DOHH2 (cell line): ENCODE measurements at regions not wholly inside any gene's neighbourhood (a gene's known extent, or its start where the extent isn't known, plus 50 kb on each side); places are given as distances from the start of the nearest gene placed in this dataset.

ENCODE experiments used
- H3F3A ChIP-seq: fragments of 200-600 bp; sonication (generic), shearing (Covaris generic); 2 replicates; pipeline ENCODE4 v1.6.0; 2016; ENCODE audit warnings: antibody characterized with exemption, mild to moderate bottlenecking; ENCODE audit not compliant: control insufficient read depth, insufficient read depth
- H3K27ac ChIP-seq: fragments of 200-600 bp; sonication (generic); 2 replicates; pipeline ENCODE4 v1.5.1; 2014; ENCODE audit warnings: low read depth, mild to moderate bottlenecking, low read length, moderate library complexity
- H3K27me3 ChIP-seq: fragments of 200-600 bp; sonication (generic); 2 replicates; pipeline ENCODE4 v1.6.1; 2014; ENCODE audit warnings: mild to moderate bottlenecking, low read length, mixed read lengths; ENCODE audit not compliant: control insufficient read depth
- H3K36me3 ChIP-seq: fragments of 200-600 bp; sonication (generic); 2 replicates; pipeline ENCODE4 v1.6.1; 2014; ENCODE audit warnings: mild to moderate bottlenecking, low read length, moderate library complexity, mixed read lengths; ENCODE audit not compliant: control insufficient read depth
- H3K4me1 ChIP-seq: fragments of 200-600 bp; sonication (generic); 2 replicates; pipeline ENCODE4 v1.6.1; 2014; ENCODE audit warnings: mild to moderate bottlenecking, low read length, mixed read lengths; ENCODE audit not compliant: control insufficient read depth
- H3K4me2 ChIP-seq: fragments of 200-600 bp; sonication (generic); 2 replicates; pipeline ENCODE4 v1.6.0; 2014; ENCODE audit warnings: mild to moderate bottlenecking, low read length, moderate library complexity
- H3K4me3 ChIP-seq: fragments of 200-600 bp; sonication (generic); 2 replicates; pipeline ENCODE4 v1.5.1; 2014; ENCODE audit warnings: mild to moderate bottlenecking, low read length, mixed read lengths
- H3K79me2 ChIP-seq: fragments of 200-600 bp; sonication (generic); 2 replicates; pipeline ENCODE4 v1.6.1; 2014; ENCODE audit warnings: mild to moderate bottlenecking, low read length, mixed read lengths; ENCODE audit not compliant: control insufficient read depth
- H3K9me2 ChIP-seq: fragments of 200-600 bp; sonication (generic); replicated peaks from 2 replicates; pipeline ENCODE4 v1.6.1; 2014; ENCODE audit warnings: mild to moderate bottlenecking, low read length, mixed read lengths; ENCODE audit not compliant: control insufficient read depth
- H3K9me3 ChIP-seq: fragments of 200-600 bp; sonication (generic); 2 replicates; pipeline ENCODE4 v1.6.1; 2014; ENCODE audit warnings: antibody characterized with exemption, low read length, mixed read lengths; ENCODE audit not compliant: control insufficient read depth, insufficient read depth
- H4K20me1 ChIP-seq: fragments of 200-600 bp; sonication (generic); 2 replicates; pipeline ENCODE4 v1.6.0; 2014; ENCODE audit warnings: low read depth, mild to moderate bottlenecking, antibody characterized with exemption, low read length, moderate library complexity; ENCODE audit not compliant: control insufficient read depth, insufficient read depth
- CTCF ChIP-seq: fragments of 200-600 bp; sonication (generic); IDR thresholded peaks from one replicate; pipeline ENCODE4 v1.5.1; 2014; ENCODE audit warnings: antibody characterized with exemption, mild to moderate bottlenecking, low read depth, low read length; ENCODE audit not compliant: poor library complexity, severe bottlenecking
- EZH2phosphoT487 ChIP-seq: fragments of 200-600 bp; sonication (generic); IDR thresholded peaks from 2 replicates; pipeline ENCODE4 v1.6.1; 2017; ENCODE audit warnings: borderline replicate concordance, mild to moderate bottlenecking, antibody characterized with exemption, low read length, moderate library complexity, mixed read lengths

- Histone ChIP-seq H3K9me2 (no peaks in the 10 kb centered on the region), H3K36me3 (no peaks in the 10 kb centered on the region), H3K4me2 (no peak overlapping the region), H3F3A (no peaks in the 10 kb centered on the region), H3K79me2 (no peaks in the 10 kb centered on the region), H3K4me1 (no peaks in the 10 kb centered on the region), H3K27me3 (no peaks in the 10 kb centered on the region), H3K27ac (no peak overlapping the region), H3K9me3 (no peaks in the 10 kb centered on the region), H3K4me3 (no peak overlapping the region), H4K20me1 (no peaks in the 10 kb centered on the region)
- TF ChIP-seq CTCF (no peak), EZH2phosphoT487 (no peak)
These were observed 321.2 kb downstream of the CXCL12 start for GRCh38 chr10:44063686-44064085.

- no peak for TF ChIP-seq CTCF
- TF ChIP-seq EZH2phosphoT487: no peak
- Histone ChIP-seq H3K27me3 (no peaks in the 10 kb centered on the region), H3K4me3 (no peak overlapping the region), H3K27ac (no peak overlapping the region), H3F3A (no peaks in the 10 kb centered on the region), H3K9me2 (no peaks in the 10 kb centered on the region), H3K9me3 (no peaks in the 10 kb centered on the region), H3K4me1 (no peaks in the 10 kb centered on the region), H4K20me1 (no peaks in the 10 kb centered on the region), H3K79me2 (no peaks in the 10 kb centered on the region), H3K36me3 (no peaks in the 10 kb centered on the region), H3K4me2 (no peak overlapping the region)
These were observed 324.2 kb downstream of the CXCL12 start for GRCh38 chr10:44060719-44061118.

GRCh38 chr10:44060221-44060620 is 324.7 kb downstream of the CXCL12 start:
- Histone ChIP-seq H3K4me3 (no peak overlapping the region), H3K36me3 (no peaks in the 10 kb centered on the region), H3K4me2 (no peak overlapping the region), H3K4me1 (no peaks in the 10 kb centered on the region), H3K9me2 (no peaks in the 10 kb centered on the region), H3K79me2 (no peaks in the 10 kb centered on the region), H3K9me3 (no peaks in the 10 kb centered on the region), H3K27ac (no peak overlapping the region), H4K20me1 (no peaks in the 10 kb centered on the region), H3F3A (no peaks in the 10 kb centered on the region), H3K27me3 (no peaks in the 10 kb centered on the region)
- TF ChIP-seq CTCF (no peak), EZH2phosphoT487 (no peak)

GRCh38 chr10:44058259-44058658 is 326.6 kb downstream of the CXCL12 start:
- no peak for TF ChIP-seq CTCF
- no peak for TF ChIP-seq EZH2phosphoT487

More at GRCh38 chr10:44058259-44058658, 326.6 kb downstream of the CXCL12 start:
- Histone ChIP-seq H3K4me3 (no peak overlapping the region), H3K27ac (no peak overlapping the region), H4K20me1 (no peaks in the 10 kb centered on the region), H3K79me2 (no peaks in the 10 kb centered on the region), H3K9me3 (no peaks in the 10 kb centered on the region), H3K27me3 (no peaks in the 10 kb centered on the region), H3K4me1 (no peaks in the 10 kb centered on the region), H3F3A (no peaks in the 10 kb centered on the region), H3K9me2 (no peaks in the 10 kb centered on the region), H3K4me2 (no peak overlapping the region), H3K36me3 (no peaks in the 10 kb centered on the region)
